ENCODE measurements at regions not wholly inside any gene's neighbourhood (a gene's known extent, or its start where the extent isn't known, plus 50 kb on each side); places are given as distances from the start of the nearest gene placed in this dataset.
"Not testable (repeated sequence)": the region's sequence is repeated elsewhere in the genome, so short reads cannot be mapped to it uniquely, and the experiment has no call there.

- no peak for DNase-seq
Observed at GRCh38 chr21:38905328-38905727, 99.6 kb downstream of the ETS2 start.

DNA sequence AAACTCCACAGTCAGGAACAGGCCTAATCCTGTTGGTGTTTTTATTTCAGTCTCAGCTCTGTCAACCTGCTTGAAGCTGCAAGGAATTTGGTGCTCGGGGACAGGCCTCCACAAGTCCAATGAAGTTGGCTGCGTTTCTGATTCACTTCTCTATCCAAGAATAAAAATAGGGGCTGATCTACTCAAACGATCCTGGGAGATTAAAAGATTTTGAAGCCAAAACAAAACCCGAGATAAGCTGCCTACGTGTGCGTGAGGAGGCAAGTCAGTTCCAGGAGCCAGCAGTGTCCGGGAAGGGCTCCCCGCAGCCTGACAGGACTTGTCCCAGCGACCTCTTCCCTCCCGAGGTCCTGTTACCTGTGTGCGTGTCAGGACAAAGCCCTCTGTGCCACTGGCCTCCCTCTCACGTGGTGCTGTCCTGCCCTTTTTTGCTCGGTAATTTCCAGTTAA is 98.0 kb downstream of the ETS2 start:
- DNase-seq = no peak

DNA sequence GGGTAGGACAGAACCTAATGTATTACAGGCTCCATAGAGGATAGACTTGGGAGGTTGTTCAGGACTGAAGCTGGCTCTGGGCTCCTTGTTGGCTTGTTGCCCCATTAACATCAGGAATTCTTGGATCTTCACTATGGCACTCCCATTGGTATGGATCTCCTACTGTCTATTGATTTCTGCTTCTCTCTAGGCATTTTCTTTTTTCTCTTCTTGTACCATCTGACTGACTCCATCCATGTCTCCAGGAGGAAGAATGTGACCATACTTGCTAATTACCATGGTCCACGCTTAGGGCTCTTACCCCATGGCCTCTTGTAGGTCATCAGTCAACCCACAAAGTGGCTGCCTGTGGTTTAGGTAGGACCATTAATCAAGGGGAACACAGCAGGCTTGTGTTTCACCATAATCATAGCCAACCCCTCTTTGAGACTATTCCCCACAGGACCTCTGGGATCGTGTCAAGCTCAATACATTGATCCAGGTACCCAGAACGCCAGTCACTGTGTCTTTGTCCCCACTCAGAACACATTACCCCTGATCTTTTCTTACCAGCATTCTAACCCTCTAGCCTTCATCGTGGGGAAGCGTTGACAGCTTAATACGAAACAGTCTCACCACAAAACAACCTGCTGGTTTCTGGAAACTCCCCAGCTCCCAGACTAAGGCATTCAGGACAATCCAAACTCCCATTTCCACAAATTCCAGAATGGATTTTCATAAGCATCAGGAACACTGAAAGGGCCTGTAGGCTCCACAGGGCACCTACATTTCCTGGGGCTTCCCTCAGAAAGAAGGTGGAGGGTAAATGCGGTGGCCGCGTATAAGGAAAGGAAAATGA is 97.1 kb downstream of the ETS2 start:
- DNase-seq = no peak

DNA sequence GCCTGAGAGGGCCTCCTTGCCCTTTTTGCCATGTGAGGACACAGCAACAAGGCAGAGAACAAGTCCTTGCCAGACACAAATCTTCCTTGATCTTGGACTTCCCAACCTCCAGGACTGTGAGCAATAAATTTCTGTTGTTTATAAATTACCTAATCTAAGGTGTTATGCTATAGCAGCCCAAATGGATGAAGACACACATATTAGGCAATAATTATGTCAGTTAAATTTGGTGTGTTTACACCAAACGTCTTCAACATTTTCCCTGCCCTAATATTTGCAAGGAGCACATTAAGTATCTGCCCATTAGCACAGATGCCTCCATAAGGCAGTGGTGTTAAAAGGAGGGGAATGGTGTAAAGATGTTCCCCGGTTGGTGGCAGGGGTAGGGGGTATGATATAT is 94.8 kb downstream of the ETS2 start:
- DNase-seq = no peak

GRCh38 chr21:38899985-38900384 is 94.3 kb downstream of the ETS2 start:
- DNase-seq = not testable (repeated sequence)

- no peak for DNase-seq
Observed at GRCh38 chr21:38899277-38899947, 93.7 kb downstream of the ETS2 start.

DNA sequence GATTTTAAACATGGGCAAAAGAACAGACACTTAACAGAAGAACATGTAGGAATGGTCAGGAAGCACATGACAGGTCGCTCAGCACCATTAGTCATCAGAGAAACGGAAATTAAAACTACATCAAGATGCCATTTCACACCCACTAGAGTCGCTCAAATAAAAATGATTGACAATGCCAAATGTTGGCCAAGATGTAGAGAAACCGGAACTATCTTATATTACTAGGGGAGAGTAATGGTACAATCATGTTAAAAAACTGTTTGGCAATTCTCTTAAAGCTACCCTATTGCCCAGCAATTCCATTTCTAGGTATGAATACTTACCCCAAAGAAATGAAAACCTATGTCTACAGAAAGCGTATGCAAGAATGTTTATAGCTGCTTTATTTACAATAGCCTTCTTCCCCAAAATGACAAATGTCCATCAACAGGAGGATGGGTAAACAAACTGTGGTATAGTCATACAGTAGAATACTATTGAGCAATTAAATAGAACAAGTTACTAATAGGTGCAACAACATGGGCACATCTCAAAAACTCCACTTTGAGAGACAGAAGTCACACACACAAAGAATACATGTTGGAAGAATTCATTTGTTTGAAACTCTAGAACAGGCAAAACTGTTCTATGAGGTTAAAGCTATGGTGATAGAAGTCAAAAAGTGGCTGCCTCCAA is 92.8 kb downstream of the ETS2 start:
- DNase-seq = no peak

DNA sequence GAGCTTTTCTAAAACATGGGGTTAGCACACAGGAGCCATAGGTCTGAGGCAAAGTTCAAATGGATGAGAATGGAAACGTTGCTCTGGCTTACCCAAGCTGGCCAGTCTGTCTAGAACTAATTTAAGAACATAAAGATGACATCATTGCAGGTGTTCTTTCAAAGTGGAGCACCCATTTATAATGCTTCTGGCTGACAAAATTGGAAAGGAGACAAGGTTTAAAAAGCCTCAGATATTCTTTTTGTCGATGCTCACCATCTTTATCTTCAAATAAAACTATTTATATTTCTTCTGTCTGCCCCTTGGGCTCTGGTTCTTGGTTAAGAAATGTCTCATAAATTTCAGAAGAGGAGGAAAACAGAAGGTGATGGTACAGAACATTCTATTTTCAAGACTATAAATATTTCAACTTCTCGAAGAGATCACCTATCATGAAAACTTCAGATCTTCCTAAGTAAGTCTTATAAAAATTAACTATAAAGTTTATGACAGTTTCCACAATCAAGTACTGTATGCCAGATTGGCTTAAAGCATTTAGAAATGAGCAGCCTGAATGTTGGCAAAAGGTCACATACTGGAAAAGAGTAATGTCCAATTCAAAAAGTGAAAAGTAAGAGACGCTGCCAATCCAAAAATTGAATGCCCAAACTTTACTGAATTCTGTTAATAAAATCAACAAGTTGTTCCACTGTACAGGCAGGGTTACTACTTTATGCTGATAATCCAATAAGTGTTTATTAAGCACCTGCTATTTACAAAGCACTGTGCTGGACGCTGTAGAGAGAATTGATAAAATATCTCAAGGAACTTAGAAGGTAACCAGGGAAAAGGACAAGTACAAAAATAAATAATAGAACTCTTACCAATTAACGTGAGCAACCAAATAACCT is 92.0 kb downstream of the ETS2 start:
- DNase-seq = no peak

DNA sequence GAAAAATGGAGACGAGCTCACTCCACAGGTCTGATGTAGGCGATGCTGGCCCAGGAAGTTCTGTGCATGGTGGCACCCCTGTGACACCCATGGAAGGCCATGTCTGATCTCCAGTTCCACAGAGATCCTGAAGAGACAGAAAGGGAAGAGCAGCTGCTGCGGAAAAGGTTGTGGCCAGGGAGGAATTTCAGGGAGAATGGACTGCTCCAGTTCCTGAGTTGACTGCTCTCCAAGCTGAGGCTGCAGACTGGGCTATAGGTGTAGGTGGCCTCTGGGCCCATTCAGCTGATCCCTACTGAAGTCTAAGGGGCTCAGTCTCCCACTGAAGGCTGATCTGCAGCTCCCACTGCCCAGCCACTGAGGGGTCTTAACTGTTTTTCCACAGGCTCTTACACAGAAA is 89.2 kb downstream of the ETS2 start:
- no peak for DNase-seq

DNA sequence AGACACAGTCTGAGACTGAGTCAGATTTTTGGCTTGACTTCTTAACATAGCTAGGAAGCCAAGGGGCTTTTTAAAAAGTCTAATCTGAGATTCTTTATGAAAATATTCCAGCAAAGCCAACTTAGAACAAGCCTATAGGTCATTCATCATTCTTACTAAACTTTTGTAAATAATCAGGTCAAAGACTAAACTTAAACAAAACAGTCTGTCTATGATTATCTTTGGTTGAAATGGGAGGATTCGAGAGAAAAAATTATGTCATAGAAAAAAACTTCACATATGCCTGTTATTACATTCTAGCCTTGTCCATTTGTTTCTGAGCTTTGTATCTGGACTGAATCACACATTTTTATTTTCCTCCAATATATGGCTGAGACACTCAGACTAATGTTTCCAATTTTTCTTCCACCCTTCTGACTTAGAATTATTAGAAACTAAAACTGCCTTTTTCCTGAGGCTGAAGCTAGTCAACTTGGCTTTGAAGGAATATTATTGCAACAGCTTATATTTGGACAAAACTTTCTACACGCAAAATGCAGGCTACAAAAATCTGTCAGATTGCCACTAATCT is 83.3 kb downstream of the ETS2 start:
- DNase-seq = no peak

DNA sequence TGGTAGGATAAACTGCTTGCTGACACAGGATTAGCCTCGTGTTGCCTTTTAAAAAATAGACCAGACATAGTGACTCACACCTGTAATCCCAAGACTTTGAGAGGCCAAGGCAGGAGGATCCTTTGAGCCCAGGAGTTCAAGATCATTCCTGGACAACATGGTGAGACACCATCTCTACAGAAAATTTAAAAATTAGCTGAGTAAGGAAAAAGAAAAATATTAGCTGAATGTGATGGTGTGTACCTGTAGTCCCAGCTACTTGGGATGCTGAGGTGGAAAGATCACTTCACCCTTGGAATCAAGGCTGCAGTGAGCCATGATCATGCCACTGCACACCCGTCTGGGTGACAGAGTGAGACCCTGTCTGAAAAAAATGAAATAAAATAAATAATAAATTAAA is 82.0 kb downstream of the ETS2 start:
- no peak for DNase-seq

DNA sequence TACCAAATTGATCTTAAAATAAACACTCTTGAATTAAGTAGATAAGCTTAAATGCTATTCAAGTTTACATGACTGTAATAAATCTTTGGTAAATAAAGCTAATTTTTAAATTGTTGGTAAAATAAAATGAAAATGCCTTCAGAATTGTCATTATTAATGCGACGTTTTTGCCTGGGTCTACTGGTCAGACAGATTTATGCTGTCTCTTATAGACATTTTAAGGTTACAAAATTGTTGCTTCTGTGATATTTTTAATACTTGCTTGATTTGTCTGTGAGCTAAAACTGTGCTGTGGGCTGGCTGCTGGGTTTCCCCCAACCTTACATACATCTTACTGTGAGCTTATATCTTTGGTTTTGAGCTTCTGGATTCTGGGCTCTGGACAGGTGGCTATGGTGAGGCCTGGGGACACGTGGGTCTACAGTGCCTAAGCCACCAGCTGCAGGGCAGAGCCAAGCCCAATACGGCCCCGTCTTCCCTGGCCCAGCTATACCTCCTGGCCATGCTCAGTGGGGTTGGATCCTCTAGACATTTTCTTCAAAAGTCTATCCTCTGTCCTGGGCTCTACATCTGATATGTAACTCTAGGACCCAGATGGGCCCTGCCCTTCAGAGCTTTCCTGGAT is 81.4 kb downstream of the ETS2 start:
- no peak for DNase-seq

- DNase-seq = no peak
Observed at GRCh38 chr21:38885909-38886308, 80.2 kb downstream of the ETS2 start.

DNA sequence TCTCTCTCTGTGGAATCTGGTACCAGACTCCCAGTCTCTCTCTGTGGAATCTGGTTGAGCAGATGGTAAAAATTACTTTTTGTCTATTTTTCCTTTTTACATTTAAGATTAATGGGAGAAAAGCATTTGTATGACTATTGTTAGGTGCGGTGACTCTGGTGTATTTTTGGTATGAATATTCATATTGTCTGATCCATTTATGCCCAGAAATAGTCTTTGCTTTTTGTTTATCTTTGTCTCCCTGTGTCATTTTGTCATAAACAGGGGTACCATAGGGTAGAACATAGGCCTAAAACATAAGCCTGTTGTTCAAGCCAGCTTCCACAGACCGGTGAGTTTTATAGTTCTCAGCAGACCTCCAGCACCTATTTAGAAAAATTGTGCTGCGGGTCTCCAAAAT is 78.7 kb downstream of the ETS2 start:
- DNase-seq = no peak

GRCh38 chr21:38883142-38883541 is 77.4 kb downstream of the ETS2 start:
- DNase-seq = no peak

- no peak for DNase-seq
Observed at GRCh38 chr21:38881131-38881530, 75.4 kb downstream of the ETS2 start.

- no peak for DNase-seq
Observed at GRCh38 chr21:38880577-38880966, 74.8 kb downstream of the ETS2 start.

- no peak for DNase-seq
Observed at GRCh38 chr21:38879912-38880576, 74.3 kb downstream of the ETS2 start.

DNA sequence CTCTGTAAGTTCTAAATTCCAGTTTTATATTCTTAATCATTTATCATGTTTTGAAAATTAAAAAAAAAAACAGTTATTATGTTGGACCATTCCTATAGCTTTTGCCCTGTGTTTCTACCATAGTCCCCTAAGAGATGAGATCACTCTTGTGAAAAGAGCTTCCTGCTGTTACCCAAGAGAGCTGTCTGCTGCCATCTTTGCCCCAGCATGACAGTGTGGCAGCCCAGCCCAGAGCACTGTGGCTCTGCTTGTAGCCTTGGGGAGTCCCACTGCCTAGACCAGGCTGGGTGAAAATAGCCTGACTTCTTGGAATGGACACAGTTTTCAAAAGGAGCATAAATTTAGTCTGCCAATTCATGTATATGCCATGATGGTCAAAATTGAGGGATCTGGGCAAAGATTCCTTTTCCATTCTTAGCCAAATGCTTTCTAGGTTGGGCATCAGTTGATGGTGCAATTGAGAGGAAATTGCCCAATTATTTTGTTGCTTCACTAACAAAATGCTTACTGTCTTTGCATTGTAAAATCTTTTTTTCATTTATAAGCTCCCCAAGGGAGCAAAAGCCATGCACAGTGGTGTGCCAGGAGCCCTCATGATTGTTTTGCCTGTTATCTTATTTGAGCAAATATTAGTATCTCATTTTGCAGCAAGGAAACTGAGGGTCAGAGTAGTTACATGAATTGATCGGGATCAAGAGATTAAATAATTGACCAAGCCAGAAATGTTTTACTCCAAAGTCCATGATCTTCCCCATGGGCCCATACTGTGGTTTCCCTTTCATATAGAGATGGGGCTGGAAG is 72.8 kb downstream of the ETS2 start:
- DNase-seq = no peak

DNA sequence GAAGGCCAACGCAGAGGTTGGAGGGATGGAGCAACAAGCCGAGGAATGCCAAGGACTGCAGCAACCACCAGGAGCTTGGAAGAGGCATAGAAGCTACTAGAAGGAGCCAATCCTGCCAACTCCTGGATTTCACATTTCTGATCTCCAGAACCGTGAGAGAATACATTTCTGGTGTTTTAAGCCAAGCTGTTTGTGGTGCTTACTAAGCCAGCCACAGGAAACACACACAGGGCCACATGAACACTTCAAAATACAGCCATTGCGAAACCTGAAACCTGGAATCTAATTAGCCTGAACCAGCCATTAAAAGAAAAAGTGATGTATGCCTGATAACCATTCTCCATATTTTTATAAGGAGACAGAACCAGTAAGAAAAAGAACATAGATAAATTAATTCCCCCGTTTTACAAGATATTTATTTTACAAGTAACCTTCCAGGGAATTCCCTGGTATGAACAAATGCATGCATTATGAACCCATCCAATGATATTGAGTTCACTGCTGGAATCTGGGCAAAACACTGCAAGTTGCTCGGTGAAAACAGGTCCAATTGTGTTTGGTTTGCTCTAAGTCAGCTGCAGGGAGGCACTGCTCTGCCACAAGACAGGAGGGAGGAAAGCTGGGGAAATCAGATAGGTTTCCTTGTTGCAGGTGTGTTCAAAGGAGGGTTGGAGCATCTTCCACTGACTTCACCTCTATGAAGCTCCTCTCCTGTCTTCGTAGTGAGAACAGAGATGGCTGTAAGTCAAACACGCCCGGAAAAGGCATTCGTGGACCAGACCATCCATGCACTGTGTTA is 70.2 kb downstream of the ETS2 start:
- DNase-seq = no peak
